Testis (tissue), 2 donors: ENCODE measurements at regions not wholly inside any gene's neighbourhood (a gene's known extent, or its start where the extent isn't known, plus 50 kb on each side); places are given as distances from the start of the nearest gene placed in this dataset.

Source experiments
- DNase-seq: peaks from one replicate; pipeline ENCODE4 v3.0.0-alpha.2; 2019
- H3K27ac ChIP-seq, 2 donors: fragments of 200-600 bp; sonication (generic); one replicate each; pipeline ENCODE4 v1.5.1; 2019
- H3K27me3 ChIP-seq: fragments of 200-600 bp; sonication (generic); one replicate; pipeline ENCODE4 v1.5.1; 2019
- H3K36me3 ChIP-seq: fragments of 200-600 bp; sonication (generic); one replicate; pipeline ENCODE4 v1.5.1; 2017; ENCODE audit warnings: low read depth; ENCODE audit errors: missing control alignments
- H3K4me1 ChIP-seq: fragments of 200-600 bp; sonication (generic); one replicate; pipeline ENCODE4 v1.5.1; 2019
- H3K4me3 ChIP-seq, 2 donors: fragments of 200-600 bp; sonication (generic); one replicate each; pipeline ENCODE4 v1.5.1; 2017 to 2019
- H3K9me3 ChIP-seq: fragments of 200-600 bp; sonication (generic); one replicate; pipeline ENCODE4 v1.5.1; 2017
- CTCF ChIP-seq, 3 experiments: fragments of 450-650 bp in 2 of 3; fragments of 200-600 bp in 1 of 3; sonication (generic) in 1 of 3; IDR thresholded peaks; one replicate each; pipeline ENCODE4 v1.5.1; 2016 to 2019; ENCODE audit warnings: antibody characterized with exemption in 3 of 3, mild to moderate bottlenecking in 2 of 3, moderate library complexity in 1 of 3
- POLR2A ChIP-seq: fragments of 450-650 bp; IDR thresholded peaks from one replicate; pipeline ENCODE4 v1.6.1; 2017; ENCODE audit warnings: antibody characterized with exemption, mild to moderate bottlenecking, moderate library complexity
- WGBS, 2 donors: methylation state at CpG; one replicate each; pipeline ENCODE4 v1.1.5; 2018; 5-methylcytosine and 5-hydroxymethylcytosine counted together
- intact Hi-C: fragments of 100-400 bp; cut with DNase I; formaldehyde crosslinking; loops from one replicate; pipeline ENCODE4 v1.15.1; 2023; ENCODE audit warnings: low total_unique reads

- 85% methylated on average over 3 of the region's 3 CpGs for WGBS, 2 donors
- H3K4me1 ChIP-seq = no peaks in the 10 kb centered on the region
- intact Hi-C loops = no loop called here
- no peaks in the 10 kb centered on the region for H3K9me3 ChIP-seq
- no peaks in the 10 kb centered on the region for H3K27me3 ChIP-seq
- H3K27ac ChIP-seq = no peak overlapping the region
- no peak for TF ChIP-seq CTCF (IDR thresholded peaks at IDR 0.05)
- no peak for TF ChIP-seq POLR2A
- no peak overlapping the region for H3K4me3 ChIP-seq
- DNase-seq = no peak
- no peaks in the 10 kb centered on the region for H3K36me3 ChIP-seq
Observed at GRCh38 chr4:56209767-56210166, 177.5 kb downstream of the AASDH start.

- Histone ChIP-seq H3K36me3 (no peaks in the 10 kb centered on the region), H3K27me3 (no peaks in the 10 kb centered on the region), H3K27ac (no peak overlapping the region), H3K4me3 (no peak overlapping the region), H3K4me1 (no peaks in the 10 kb centered on the region), H3K9me3 (no peaks in the 10 kb centered on the region)
- 80 to 92% methylated on average over 1 of the region's 1 CpG for WGBS, 2 donors
- TF ChIP-seq CTCF (IDR thresholded peaks at IDR 0.05) = no peak
- TF ChIP-seq POLR2A = no peak
- no peak for DNase-seq
- intact Hi-C loops = no loop called here
Observed at GRCh38 chr4:56208103-56208502, 179.2 kb downstream of the AASDH start.

GRCh38 chr4:56206258-56206657, 181.0 kb downstream of the AASDH start:
- WGBS, 2 donors = 80 to 90% methylated on average over 4 of the region's 4 CpGs
- no peak for DNase-seq
- Histone ChIP-seq H3K36me3 (no peaks in the 10 kb centered on the region), H3K9me3 (no peaks in the 10 kb centered on the region), H3K4me1 (no peaks in the 10 kb centered on the region), H3K27ac (no peak overlapping the region), H3K27me3 (no peaks in the 10 kb centered on the region), H3K4me3 (no peak overlapping the region)
- intact Hi-C loops = no loop called here
- TF ChIP-seq CTCF (IDR thresholded peaks at IDR 0.05) (no peak), POLR2A (no peak)

GRCh38 chr4:56200275-56200674, 187.0 kb downstream of the AASDH start:
- Histone ChIP-seq H3K27me3 (no peaks in the 10 kb centered on the region), H3K27ac (no peak overlapping the region), H3K9me3 (no peaks in the 10 kb centered on the region), H3K4me1 (no peaks in the 10 kb centered on the region), H3K36me3 (no peaks in the 10 kb centered on the region), H3K4me3 (no peak overlapping the region)
- DNase-seq = no peak
- TF ChIP-seq POLR2A (no peak), CTCF (IDR thresholded peaks at IDR 0.05) (no peak)
- intact Hi-C loops = no loop called here
- 86 to 88% methylated on average over 1 of the region's 1 CpG for WGBS, 2 donors

GRCh38 chr4:56198265-56198664, 189.0 kb downstream of the AASDH start:
- no peak for DNase-seq
- Histone ChIP-seq H3K27ac (no peak overlapping the region), H3K36me3 (no peaks in the 10 kb centered on the region), H3K9me3 (no peaks in the 10 kb centered on the region), H3K27me3 (no peaks in the 10 kb centered on the region), H3K4me3 (no peak overlapping the region), H3K4me1 (no peaks in the 10 kb centered on the region)
- TF ChIP-seq CTCF (IDR thresholded peaks at IDR 0.05) = no peak
- TF ChIP-seq POLR2A = no peak
- 64 to 81% methylated on average over 2 of the region's 2 CpGs for WGBS, 2 donors
- intact Hi-C loops = no loop called here
